IMR-90 (cell line): ENCODE measurements at regions not wholly inside any gene's neighbourhood (a gene's known extent, or its start where the extent isn't known, plus 50 kb on each side); places are given as distances from the start of the nearest gene placed in this dataset.

ENCODE experiments used
- POLR2A ChIP-seq: IDR thresholded peaks from 2 replicates; pipeline ENCODE4 v1.6.1; 2012; ENCODE audit warnings: mild to moderate bottlenecking, low read depth, low read length
- RAD21 ChIP-seq: IDR thresholded peaks from 2 replicates; pipeline ENCODE4 v1.6.1; 2012; ENCODE audit warnings: low read length, improper control_type of control experiment
- TF ChIP-seq, protein P1 (sequence below): fragments of 150-350 bp; IDR thresholded peaks from 2 replicates; pipeline ENCODE4 v1.6.1; 2017; ENCODE audit warnings: mild to moderate bottlenecking, antibody characterized with exemption, low read length, low read depth
- TF ChIP-seq, protein P2 (sequence below): conservative IDR thresholded peaks from 2 replicates; pipeline ENCODE4 v1.5.1; 2012; ENCODE audit warnings: mild to moderate bottlenecking, low read depth, low read length, improper control_type of control experiment

DNA sequence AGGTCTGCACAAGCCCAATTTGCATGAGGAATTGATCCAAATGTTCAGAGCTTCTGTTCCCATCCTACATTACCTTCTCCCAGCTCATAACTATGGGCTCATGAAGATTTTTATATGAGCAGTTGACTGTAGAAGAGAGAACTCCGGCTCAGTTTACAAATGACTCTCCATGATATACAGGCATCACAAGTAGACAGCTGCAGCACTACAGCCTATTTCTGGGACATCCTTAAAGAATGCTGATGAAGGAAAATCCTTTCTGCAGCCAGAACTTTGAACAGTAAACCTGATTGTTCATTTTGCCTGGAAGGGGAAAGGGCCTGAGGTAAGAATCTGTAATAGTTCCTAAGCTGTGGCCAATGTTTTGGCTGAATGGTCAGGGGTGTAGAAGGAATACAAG is 174.1 kb upstream of the CXCL13 start:
- TF ChIP-seq, protein P1, sequence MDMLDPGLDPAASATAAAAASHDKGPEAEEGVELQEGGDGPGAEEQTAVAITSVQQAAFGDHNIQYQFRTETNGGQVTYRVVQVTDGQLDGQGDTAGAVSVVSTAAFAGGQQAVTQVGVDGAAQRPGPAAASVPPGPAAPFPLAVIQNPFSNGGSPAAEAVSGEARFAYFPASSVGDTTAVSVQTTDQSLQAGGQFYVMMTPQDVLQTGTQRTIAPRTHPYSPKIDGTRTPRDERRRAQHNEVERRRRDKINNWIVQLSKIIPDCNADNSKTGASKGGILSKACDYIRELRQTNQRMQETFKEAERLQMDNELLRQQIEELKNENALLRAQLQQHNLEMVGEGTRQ = no peak
- TF ChIP-seq POLR2A (no peak), RAD21 (no peak)
- TF ChIP-seq, protein P2, sequence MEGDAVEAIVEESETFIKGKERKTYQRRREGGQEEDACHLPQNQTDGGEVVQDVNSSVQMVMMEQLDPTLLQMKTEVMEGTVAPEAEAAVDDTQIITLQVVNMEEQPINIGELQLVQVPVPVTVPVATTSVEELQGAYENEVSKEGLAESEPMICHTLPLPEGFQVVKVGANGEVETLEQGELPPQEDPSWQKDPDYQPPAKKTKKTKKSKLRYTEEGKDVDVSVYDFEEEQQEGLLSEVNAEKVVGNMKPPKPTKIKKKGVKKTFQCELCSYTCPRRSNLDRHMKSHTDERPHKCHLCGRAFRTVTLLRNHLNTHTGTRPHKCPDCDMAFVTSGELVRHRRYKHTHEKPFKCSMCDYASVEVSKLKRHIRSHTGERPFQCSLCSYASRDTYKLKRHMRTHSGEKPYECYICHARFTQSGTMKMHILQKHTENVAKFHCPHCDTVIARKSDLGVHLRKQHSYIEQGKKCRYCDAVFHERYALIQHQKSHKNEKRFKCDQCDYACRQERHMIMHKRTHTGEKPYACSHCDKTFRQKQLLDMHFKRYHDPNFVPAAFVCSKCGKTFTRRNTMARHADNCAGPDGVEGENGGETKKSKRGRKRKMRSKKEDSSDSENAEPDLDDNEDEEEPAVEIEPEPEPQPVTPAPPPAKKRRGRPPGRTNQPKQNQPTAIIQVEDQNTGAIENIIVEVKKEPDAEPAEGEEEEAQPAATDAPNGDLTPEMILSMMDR = no peak
